ENCODE measurements at regions not wholly inside any gene's neighbourhood (a gene's known extent, or its start where the extent isn't known, plus 50 kb on each side); places are given as distances from the start of the nearest gene placed in this dataset.

DNA sequence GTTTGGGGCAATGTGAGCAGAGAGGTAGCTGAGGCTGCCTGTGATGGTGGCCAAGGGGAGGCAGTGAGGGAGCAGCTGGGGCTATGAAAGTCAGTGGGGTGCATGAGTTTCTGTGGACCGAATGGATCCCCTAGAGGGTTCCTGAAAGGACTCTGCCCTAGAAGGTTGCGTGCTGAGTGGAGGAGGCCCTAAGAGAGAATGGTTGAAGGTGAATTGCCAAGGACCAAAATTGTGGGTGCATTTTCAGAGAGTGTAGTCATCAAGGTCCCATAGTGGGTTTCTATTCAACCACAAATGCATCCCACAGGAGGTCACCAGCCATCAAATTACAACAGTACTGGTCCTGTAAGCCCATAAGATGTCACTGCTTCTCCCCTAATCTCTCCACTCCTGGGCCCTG, 298.3 kb downstream of the CDK5RAP2 start:
- Histone ChIP-seq H4K20me1 (ENCODE audit: insufficient read depth, low read length) (no peaks in the 10 kb centered on the region), H3K4me2 (ENCODE audit: low read length) (no peak overlapping the region), H3K27ac (ENCODE audit: low read depth, low read length, poor library complexity, severe bottlenecking) (no peak overlapping the region), H2AFZ (ENCODE audit: low read length) (no peak overlapping the region), H3K9me2 (ENCODE audit: insufficient read depth, low read length) (no peaks in the 10 kb centered on the region), H3K9me3 (ENCODE audit: low read length) (no peaks in the 10 kb centered on the region), H3K4me1 (ENCODE audit: insufficient read depth, low read length, poor library complexity, severe bottlenecking) (no peaks in the 10 kb centered on the region), H3K36me3 (ENCODE audit: insufficient read depth, low read length) (no peaks in the 10 kb centered on the region), H3K79me2 (ENCODE audit: insufficient read depth, low read depth, low read length) (no peaks in the 10 kb centered on the region), H3K4me3 (ENCODE audit: low read depth, low read length, poor library complexity, severe bottlenecking) (no peak overlapping the region)
- intact Hi-C loops (cut with micrococcal nuclease; ENCODE audit: unreplicated experiment) = no loop called here
- POLR2A ChIA-PET = no interaction called here
- CTCF ChIA-PET (ENCODE audit: unreplicated experiment) = no interaction called here
- TF ChIP-seq, protein P1, sequence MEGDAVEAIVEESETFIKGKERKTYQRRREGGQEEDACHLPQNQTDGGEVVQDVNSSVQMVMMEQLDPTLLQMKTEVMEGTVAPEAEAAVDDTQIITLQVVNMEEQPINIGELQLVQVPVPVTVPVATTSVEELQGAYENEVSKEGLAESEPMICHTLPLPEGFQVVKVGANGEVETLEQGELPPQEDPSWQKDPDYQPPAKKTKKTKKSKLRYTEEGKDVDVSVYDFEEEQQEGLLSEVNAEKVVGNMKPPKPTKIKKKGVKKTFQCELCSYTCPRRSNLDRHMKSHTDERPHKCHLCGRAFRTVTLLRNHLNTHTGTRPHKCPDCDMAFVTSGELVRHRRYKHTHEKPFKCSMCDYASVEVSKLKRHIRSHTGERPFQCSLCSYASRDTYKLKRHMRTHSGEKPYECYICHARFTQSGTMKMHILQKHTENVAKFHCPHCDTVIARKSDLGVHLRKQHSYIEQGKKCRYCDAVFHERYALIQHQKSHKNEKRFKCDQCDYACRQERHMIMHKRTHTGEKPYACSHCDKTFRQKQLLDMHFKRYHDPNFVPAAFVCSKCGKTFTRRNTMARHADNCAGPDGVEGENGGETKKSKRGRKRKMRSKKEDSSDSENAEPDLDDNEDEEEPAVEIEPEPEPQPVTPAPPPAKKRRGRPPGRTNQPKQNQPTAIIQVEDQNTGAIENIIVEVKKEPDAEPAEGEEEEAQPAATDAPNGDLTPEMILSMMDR (conservative IDR thresholded peaks at IDR 0.05; ENCODE audit: low read length) = no peak
- DNase-seq (ENCODE audit: low spot score) = no peak
- no TSS peak for BruUV-seq (replicated peaks)

- Histone ChIP-seq H4K20me1 (ENCODE audit: insufficient read depth, low read length) (no peaks in the 10 kb centered on the region), H3K27ac (ENCODE audit: low read depth, low read length, poor library complexity, severe bottlenecking) (no peak overlapping the region), H3K4me2 (ENCODE audit: low read length) (no peak overlapping the region), H3K4me1 (ENCODE audit: insufficient read depth, low read length, poor library complexity, severe bottlenecking) (no peaks in the 10 kb centered on the region), H3K79me2 (ENCODE audit: insufficient read depth, low read depth, low read length) (no peaks in the 10 kb centered on the region), H3K4me3 (ENCODE audit: low read depth, low read length, poor library complexity, severe bottlenecking) (no peak overlapping the region), H3K36me3 (ENCODE audit: insufficient read depth, low read length) (no peaks in the 10 kb centered on the region), H3K9me2 (ENCODE audit: insufficient read depth, low read length) (no peaks in the 10 kb centered on the region), H2AFZ (ENCODE audit: low read length) (no peak overlapping the region), H3K9me3 (ENCODE audit: low read length) (no peaks in the 10 kb centered on the region)
- no peak for TF ChIP-seq EZH2phosphoT487 (IDR thresholded peaks at IDR 0.05; ENCODE audit: borderline replicate concordance, low read depth, low read length)
- DNase-seq (ENCODE audit: low spot score) = no peak
- intact Hi-C loops (cut with micrococcal nuclease; ENCODE audit: unreplicated experiment) = no loop called here
- ChIA-PET POLR2A (no interaction called here), CTCF (ENCODE audit: unreplicated experiment) (no interaction called here)
- BruUV-seq (replicated peaks) = no TSS peak
Measured at GRCh38 chr9:120267929-120268328, 312.0 kb downstream of the CDK5RAP2 start.

DNA sequence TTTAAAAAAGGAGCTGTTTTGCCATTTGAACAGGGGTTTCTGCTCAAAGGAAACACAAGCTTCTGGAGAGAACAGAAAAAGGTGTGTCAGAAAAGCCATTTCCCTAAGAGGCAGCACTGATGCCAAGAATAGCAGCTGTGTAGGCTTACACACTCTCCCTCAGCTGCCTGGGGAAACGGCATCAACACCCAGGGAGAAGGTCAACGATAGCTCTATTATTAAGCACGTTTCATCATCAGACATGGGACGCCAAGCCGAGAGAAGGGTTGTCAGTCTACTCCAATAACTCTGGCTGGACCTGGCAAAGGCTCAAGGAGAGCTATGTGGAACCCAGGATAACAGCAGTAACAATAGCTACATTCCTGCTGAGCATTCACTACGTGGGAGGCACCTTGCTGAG, 314.2 kb downstream of the CDK5RAP2 start:
- BruUV-seq (replicated peaks) = no TSS peak
- H3K4me1 ChIP-seq (ENCODE audit: insufficient read depth, low read length, poor library complexity, severe bottlenecking) = no peaks in the 10 kb centered on the region
- H3K79me2 ChIP-seq (ENCODE audit: insufficient read depth, low read depth, low read length) = no peaks in the 10 kb centered on the region
- H3K9me3 ChIP-seq (ENCODE audit: low read length) = no peaks in the 10 kb centered on the region
- no peak overlapping the region for H3K4me2 ChIP-seq (ENCODE audit: low read length)
- no peaks in the 10 kb centered on the region for H4K20me1 ChIP-seq (ENCODE audit: insufficient read depth, low read length)
- intact Hi-C loops (cut with micrococcal nuclease; ENCODE audit: unreplicated experiment) = no loop called here
- CTCF ChIA-PET (ENCODE audit: unreplicated experiment) = no interaction called here
- POLR2A ChIA-PET = no interaction called here
- no peaks in the 10 kb centered on the region for H3K9me2 ChIP-seq (ENCODE audit: insufficient read depth, low read length)
- DNase-seq (ENCODE audit: low spot score) = no peak
- TF ChIP-seq, protein P1 (conservative IDR thresholded peaks at IDR 0.05; ENCODE audit: low read length) = no peak
- TF ChIP-seq EZH2phosphoT487 (IDR thresholded peaks at IDR 0.05; ENCODE audit: borderline replicate concordance, low read depth, low read length) = no peak
- H3K27ac ChIP-seq (ENCODE audit: low read depth, low read length, poor library complexity, severe bottlenecking) = no peak overlapping the region
- no peak overlapping the region for H2AFZ ChIP-seq (ENCODE audit: low read length)
- H3K36me3 ChIP-seq (ENCODE audit: insufficient read depth, low read length) = no peaks in the 10 kb centered on the region
- no peak overlapping the region for H3K4me3 ChIP-seq (ENCODE audit: low read depth, low read length, poor library complexity, severe bottlenecking)

Measured in OCI-LY7 (cell line).